Adrenal gland (tissue), 5 donors: ENCODE measurements at regions not wholly inside any gene's neighbourhood (a gene's known extent, or its start where the extent isn't known, plus 50 kb on each side); places are given as distances from the start of the nearest gene placed in this dataset.

ENCODE experiments used
- CTCF ChIP-seq, 6 experiments: fragments of 450-650 bp in 4 of 6; fragments of 200-600 bp in 2 of 6; sonication (generic) in 1 of 6; IDR thresholded peaks; 1 replicate in 5 of 6; 2 replicates in 1 of 6; pipeline versions ENCODE4 v1.5.1 to v1.8.0; 2016 to 2021; ENCODE audit warnings: antibody characterized with exemption in 6 of 6, mild to moderate bottlenecking in 2 of 6, moderate library complexity in 1 of 6
- POLR2A ChIP-seq, 2 donors: fragments of 450-650 bp; IDR thresholded peaks; one replicate each; pipeline ENCODE4 v1.6.1; 2017; ENCODE audit warnings: antibody characterized with exemption in 2 of 2, mild to moderate bottlenecking in 2 of 2, moderate library complexity in 1 of 2
- donor health status: DM: no; HTN: no; CAD: no.

DNA sequence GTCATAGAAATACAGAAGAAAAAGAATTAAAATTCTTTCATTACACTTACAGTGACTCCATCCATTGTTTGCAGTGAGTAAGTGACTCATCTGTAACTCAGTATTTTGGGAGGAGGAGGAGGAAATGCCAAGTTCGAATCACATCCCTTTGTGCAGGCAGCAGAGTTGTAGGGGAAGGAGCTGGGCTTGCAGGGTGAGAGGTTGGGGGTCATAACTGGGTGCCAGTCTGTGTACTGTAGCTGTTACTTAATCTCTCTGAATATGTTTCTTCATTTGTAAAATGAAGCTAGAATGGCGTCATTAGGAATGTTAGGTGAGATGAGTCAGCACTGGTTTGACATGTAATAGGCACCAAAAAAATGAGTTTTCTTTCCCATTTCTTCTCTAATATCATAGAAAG, 235.7 kb upstream of the ADAMTSL1 start:
- TF ChIP-seq POLR2A (IDR thresholded peaks at IDR 0.05), result no peak
- no peak for TF ChIP-seq CTCF (IDR thresholded peaks at IDR 0.05)
